TTC549 (cell line): ENCODE measurements at regions not wholly inside any gene's neighbourhood (a gene's known extent, or its start where the extent isn't known, plus 50 kb on each side); places are given as distances from the start of the nearest gene placed in this dataset.
A peak's percentile ranks its signal among the peaks of the same experiment; 100 is the strongest.
"Not testable (repeated sequence)": the region's sequence is repeated elsewhere in the genome, so short reads cannot be mapped to it uniquely, and the experiment has no call there.

Experiments
- FAIRE-seq: peaks from 2 replicates; lab custom pipeline; 2012; peaks lifted over from hg19 to GRCh38; lab: Jason Lieb, UNC

GRCh38 chr1:181259026-181259745 lies 170.7 kb downstream of the IER5 start:
- no peak for FAIRE-seq

- FAIRE-seq: no peak
These were observed 171.8 kb downstream of the IER5 start for GRCh38 chr1:181260271-181260670.

GRCh38 chr1:181260994-181261393 lies 172.5 kb downstream of the IER5 start:
- no peak for FAIRE-seq

GRCh38 chr1:181262069-181262468 lies 173.6 kb downstream of the IER5 start:
- FAIRE-seq: no peak

- no peak for FAIRE-seq
These were observed 174.9 kb downstream of the IER5 start for GRCh38 chr1:181263444-181263843.

GRCh38 chr1:181264821-181265220 lies 176.3 kb downstream of the IER5 start:
- FAIRE-seq: no peak

- FAIRE-seq: peak; percentile 93
These were observed 196.5 kb downstream of the IER5 start for GRCh38 chr1:181284978-181285377.

- no peak for FAIRE-seq
These were observed 188.1 kb upstream of the CACNA1E start for GRCh38 chr1:181295217-181295616.

- FAIRE-seq: no peak
These were observed 187.1 kb upstream of the CACNA1E start for GRCh38 chr1:181296180-181296579.

- FAIRE-seq: no peak
These were observed 175.2 kb upstream of the CACNA1E start for GRCh38 chr1:181308098-181308497.

GRCh38 chr1:181310560-181310959 lies 172.8 kb upstream of the CACNA1E start:
- FAIRE-seq: no peak

- FAIRE-seq: no peak
These were observed 170.4 kb upstream of the CACNA1E start for GRCh38 chr1:181312946-181313345.

- no peak for FAIRE-seq
These were observed 169.9 kb upstream of the CACNA1E start for GRCh38 chr1:181313466-181313865.

- FAIRE-seq: no peak
These were observed 169.3 kb upstream of the CACNA1E start for GRCh38 chr1:181314010-181314409.

- no peak for FAIRE-seq
These were observed 168.4 kb upstream of the CACNA1E start for GRCh38 chr1:181314959-181315358.

- no peak for FAIRE-seq
These were observed 165.9 kb upstream of the CACNA1E start for GRCh38 chr1:181317261-181317930.

GRCh38 chr1:181318022-181318857 lies 165.1 kb upstream of the CACNA1E start:
- no peak for FAIRE-seq

GRCh38 chr1:181318858-181319235 lies 164.5 kb upstream of the CACNA1E start:
- no peak for FAIRE-seq

GRCh38 chr1:181319907-181320306 lies 163.4 kb upstream of the CACNA1E start:
- FAIRE-seq: no peak

- FAIRE-seq: no peak
These were observed 158.3 kb upstream of the CACNA1E start for GRCh38 chr1:181324797-181325616.

- not testable (repeated sequence) for FAIRE-seq
These were observed 157.6 kb upstream of the CACNA1E start for GRCh38 chr1:181325765-181326164.

GRCh38 chr1:181326348-181326747 lies 157.0 kb upstream of the CACNA1E start:
- no peak for FAIRE-seq
